Omental fat pad (tissue), 3 donors: ENCODE measurements at regions not wholly inside any gene's neighbourhood (a gene's known extent, or its start where the extent isn't known, plus 50 kb on each side); places are given as distances from the start of the nearest gene placed in this dataset.

Experiments used
- ATAC-seq: fragments of 150-250 bp; one replicate; pipeline ENCODE4 v1.9.1; 2016; ENCODE audit warnings: mild to moderate bottlenecking, moderate library complexity; ENCODE audit not compliant: low FRiP score
- DNase-seq: peaks from one replicate; pipeline ENCODE4 v3.0.0-alpha.2; 2019; ENCODE audit warnings: low spot score
- CTCF ChIP-seq, 3 donors: fragments of 450-650 bp; IDR thresholded peaks; one replicate each; pipeline ENCODE4 v1.5.1; 2016 to 2017; ENCODE audit warnings: antibody characterized with exemption in 3 of 3, mild to moderate bottlenecking in 3 of 3, moderate library complexity in 2 of 3

- ATAC-seq: no peak
- no peak for DNase-seq
- TF ChIP-seq CTCF (IDR thresholded peaks at IDR 0.05): no peak
Observed at GRCh38 chr2:234133004-234133403, 82.5 kb downstream of the SPP2 start.

- no peak for TF ChIP-seq CTCF (IDR thresholded peaks at IDR 0.05)
- no peak for ATAC-seq
- no peak for DNase-seq
Observed at GRCh38 chr2:234130777-234131181, 80.3 kb downstream of the SPP2 start.

- DNase-seq (no peak), ATAC-seq (no peak)
- TF ChIP-seq CTCF (IDR thresholded peaks at IDR 0.05): no peak
Observed at GRCh38 chr2:234128606-234129005, 78.1 kb downstream of the SPP2 start.
